ENCODE measurements at regions not wholly inside any gene's neighbourhood (a gene's known extent, or its start where the extent isn't known, plus 50 kb on each side); places are given as distances from the start of the nearest gene placed in this dataset.

DNA sequence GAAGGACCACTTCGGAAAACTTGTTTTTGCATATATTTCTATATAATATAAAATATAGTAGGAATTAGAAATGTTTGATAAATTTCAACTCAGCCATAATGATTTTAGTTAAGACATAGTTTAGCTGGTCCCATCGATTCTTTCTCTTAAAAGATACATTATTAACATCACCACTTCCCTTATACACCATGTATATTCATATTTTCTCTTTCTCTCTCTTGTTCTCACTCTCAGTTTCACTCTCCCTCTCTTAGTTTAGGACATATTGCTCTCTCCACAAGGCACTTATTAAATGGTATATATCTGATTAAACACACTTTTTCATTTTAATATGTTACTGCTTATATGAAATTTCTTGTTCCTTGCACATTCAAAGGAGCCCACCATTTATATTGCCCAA is 90.1 kb upstream of the RASEF start:
- Histone ChIP-seq H3K27ac (ENCODE audit: low read depth, low read length) (no peak overlapping the region), H3K4me3 (replicated peaks in 1 of 2; ENCODE audit: low read depth in 1 of 2, low read length in 2 of 2) (no peak overlapping the region), H2AFZ (ENCODE audit: low read depth, low read length, poor library complexity, severe bottlenecking) (no peak overlapping the region), H3K9ac (ENCODE audit: low read length) (no peak overlapping the region), H3K79me2 (ENCODE audit: insufficient read depth, low read length) (no peaks in the 10 kb centered on the region), H3K27me3 (ENCODE audit: insufficient read depth, low read length) (no peaks in the 10 kb centered on the region), H3K36me3 (ENCODE audit: control insufficient read depth in 1 of 2, insufficient read depth in 2 of 2, low read length in 2 of 2) (no peaks in the 10 kb centered on the region), H3K9me2 (ENCODE audit: insufficient read depth) (no peaks in the 10 kb centered on the region), H3K4me1 (ENCODE audit: control insufficient read depth in 1 of 2, insufficient read depth in 2 of 2, low read length in 2 of 2) (peaks cover 0 to 5% of the 10 kb centered on the region in 2 experiments; a peak in 1 of 4 replicates), H4K20me1 (ENCODE audit: insufficient read depth) (no peaks in the 10 kb centered on the region), H3K4me2 (ENCODE audit: low read length) (no peak overlapping the region), H3K9me3 (ENCODE audit: control insufficient read depth in 1 of 2, insufficient read depth in 1 of 2, low read depth in 1 of 2, low read length in 2 of 2) (no peaks in the 10 kb centered on the region)
- ChIA-PET CTCF (no interaction called here), POLR2A (no interaction called here), RAD21 (ENCODE audit: low non-redundant PET in 1 of 2, low total read pairs in 2 of 2, uncharacterized antibody in 2 of 2, unreplicated experiment in 2 of 2) (no interaction called here)
- TF ChIP-seq SP1 (IDR thresholded peaks at IDR 0.05; ENCODE audit: low read depth): no peak
- TF ChIP-seq ELF1 (IDR thresholded peaks at IDR 0.05; ENCODE audit: borderline replicate concordance, low read depth): no peak
- TF ChIP-seq FOSL1 (IDR thresholded peaks at IDR 0.05; ENCODE audit: low read depth): no peak
- TF ChIP-seq YY1 (IDR thresholded peaks at IDR 0.05; ENCODE audit: extremely low read depth, insufficient replicate concordance, low read depth, low read length): no peak
- TF ChIP-seq, protein P1, sequence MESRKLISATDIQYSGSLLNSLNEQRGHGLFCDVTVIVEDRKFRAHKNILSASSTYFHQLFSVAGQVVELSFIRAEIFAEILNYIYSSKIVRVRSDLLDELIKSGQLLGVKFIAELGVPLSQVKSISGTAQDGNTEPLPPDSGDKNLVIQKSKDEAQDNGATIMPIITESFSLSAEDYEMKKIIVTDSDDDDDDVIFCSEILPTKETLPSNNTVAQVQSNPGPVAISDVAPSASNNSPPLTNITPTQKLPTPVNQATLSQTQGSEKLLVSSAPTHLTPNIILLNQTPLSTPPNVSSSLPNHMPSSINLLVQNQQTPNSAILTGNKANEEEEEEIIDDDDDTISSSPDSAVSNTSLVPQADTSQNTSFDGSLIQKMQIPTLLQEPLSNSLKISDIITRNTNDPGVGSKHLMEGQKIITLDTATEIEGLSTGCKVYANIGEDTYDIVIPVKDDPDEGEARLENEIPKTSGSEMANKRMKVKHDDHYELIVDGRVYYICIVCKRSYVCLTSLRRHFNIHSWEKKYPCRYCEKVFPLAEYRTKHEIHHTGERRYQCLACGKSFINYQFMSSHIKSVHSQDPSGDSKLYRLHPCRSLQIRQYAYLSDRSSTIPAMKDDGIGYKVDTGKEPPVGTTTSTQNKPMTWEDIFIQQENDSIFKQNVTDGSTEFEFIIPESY (IDR thresholded peaks at IDR 0.05; ENCODE audit: extremely low read depth, insufficient replicate concordance, low read length): no peak
- TF ChIP-seq SRF (IDR thresholded peaks at IDR 0.05; ENCODE audit: low read depth): no peak
- TF ChIP-seq EZH2 (IDR thresholded peaks at IDR 0.05): no peak
- TF ChIP-seq, protein P2, sequence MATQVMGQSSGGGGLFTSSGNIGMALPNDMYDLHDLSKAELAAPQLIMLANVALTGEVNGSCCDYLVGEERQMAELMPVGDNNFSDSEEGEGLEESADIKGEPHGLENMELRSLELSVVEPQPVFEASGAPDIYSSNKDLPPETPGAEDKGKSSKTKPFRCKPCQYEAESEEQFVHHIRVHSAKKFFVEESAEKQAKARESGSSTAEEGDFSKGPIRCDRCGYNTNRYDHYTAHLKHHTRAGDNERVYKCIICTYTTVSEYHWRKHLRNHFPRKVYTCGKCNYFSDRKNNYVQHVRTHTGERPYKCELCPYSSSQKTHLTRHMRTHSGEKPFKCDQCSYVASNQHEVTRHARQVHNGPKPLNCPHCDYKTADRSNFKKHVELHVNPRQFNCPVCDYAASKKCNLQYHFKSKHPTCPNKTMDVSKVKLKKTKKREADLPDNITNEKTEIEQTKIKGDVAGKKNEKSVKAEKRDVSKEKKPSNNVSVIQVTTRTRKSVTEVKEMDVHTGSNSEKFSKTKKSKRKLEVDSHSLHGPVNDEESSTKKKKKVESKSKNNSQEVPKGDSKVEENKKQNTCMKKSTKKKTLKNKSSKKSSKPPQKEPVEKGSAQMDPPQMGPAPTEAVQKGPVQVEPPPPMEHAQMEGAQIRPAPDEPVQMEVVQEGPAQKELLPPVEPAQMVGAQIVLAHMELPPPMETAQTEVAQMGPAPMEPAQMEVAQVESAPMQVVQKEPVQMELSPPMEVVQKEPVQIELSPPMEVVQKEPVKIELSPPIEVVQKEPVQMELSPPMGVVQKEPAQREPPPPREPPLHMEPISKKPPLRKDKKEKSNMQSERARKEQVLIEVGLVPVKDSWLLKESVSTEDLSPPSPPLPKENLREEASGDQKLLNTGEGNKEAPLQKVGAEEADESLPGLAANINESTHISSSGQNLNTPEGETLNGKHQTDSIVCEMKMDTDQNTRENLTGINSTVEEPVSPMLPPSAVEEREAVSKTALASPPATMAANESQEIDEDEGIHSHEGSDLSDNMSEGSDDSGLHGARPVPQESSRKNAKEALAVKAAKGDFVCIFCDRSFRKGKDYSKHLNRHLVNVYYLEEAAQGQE (IDR thresholded peaks at IDR 0.05; ENCODE audit: low read depth): no peak
- TF ChIP-seq JUND (IDR thresholded peaks at IDR 0.05): no peak
- TF ChIP-seq CEBPB (IDR thresholded peaks at IDR 0.05; ENCODE audit: low read depth): no peak
- TF ChIP-seq ZFX (IDR thresholded peaks at IDR 0.05): no peak
- TF ChIP-seq SIN3A (IDR thresholded peaks at IDR 0.05; ENCODE audit: low read depth): no peak
- TF ChIP-seq CBX3 (IDR thresholded peaks at IDR 0.05; ENCODE audit: low read depth): no peak
- no peak for TF ChIP-seq ZNF274 (IDR thresholded peaks at IDR 0.05; ENCODE audit: low read depth, low read length)
- no peak for TF ChIP-seq EGR1 (IDR thresholded peaks at IDR 0.05; ENCODE audit: low read depth)
- no peak for TF ChIP-seq RAD21 (IDR thresholded peaks at IDR 0.05; ENCODE audit: low read depth)
- TF ChIP-seq, protein P3, sequence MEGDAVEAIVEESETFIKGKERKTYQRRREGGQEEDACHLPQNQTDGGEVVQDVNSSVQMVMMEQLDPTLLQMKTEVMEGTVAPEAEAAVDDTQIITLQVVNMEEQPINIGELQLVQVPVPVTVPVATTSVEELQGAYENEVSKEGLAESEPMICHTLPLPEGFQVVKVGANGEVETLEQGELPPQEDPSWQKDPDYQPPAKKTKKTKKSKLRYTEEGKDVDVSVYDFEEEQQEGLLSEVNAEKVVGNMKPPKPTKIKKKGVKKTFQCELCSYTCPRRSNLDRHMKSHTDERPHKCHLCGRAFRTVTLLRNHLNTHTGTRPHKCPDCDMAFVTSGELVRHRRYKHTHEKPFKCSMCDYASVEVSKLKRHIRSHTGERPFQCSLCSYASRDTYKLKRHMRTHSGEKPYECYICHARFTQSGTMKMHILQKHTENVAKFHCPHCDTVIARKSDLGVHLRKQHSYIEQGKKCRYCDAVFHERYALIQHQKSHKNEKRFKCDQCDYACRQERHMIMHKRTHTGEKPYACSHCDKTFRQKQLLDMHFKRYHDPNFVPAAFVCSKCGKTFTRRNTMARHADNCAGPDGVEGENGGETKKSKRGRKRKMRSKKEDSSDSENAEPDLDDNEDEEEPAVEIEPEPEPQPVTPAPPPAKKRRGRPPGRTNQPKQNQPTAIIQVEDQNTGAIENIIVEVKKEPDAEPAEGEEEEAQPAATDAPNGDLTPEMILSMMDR (IDR thresholded peaks at IDR 0.05 in 2 of 3, conservative IDR thresholded peaks at IDR 0.05 in 1 of 3; ENCODE audit: borderline replicate concordance in 1 of 3, insufficient read depth in 1 of 3, low read depth in 2 of 3, low read length in 2 of 3): no peak
- no peak for TF ChIP-seq POLR2A (IDR thresholded peaks at IDR 0.05; ENCODE audit: borderline replicate concordance, extremely low read depth, insufficient read depth, insufficient read length)
- no peak for DNase-seq (ENCODE audit: low read depth, low spot score)
- intact Hi-C loops (cut with micrococcal nuclease): no loop called here
- no peak for ATAC-seq
- BruUV-seq (replicated peaks): no TSS peak

Data from HCT116 (cell line).